Dermis blood vessel endothelial cell (primary cell): ENCODE measurements at regions not wholly inside any gene's neighbourhood (a gene's known extent, or its start where the extent isn't known, plus 50 kb on each side); places are given as distances from the start of the nearest gene placed in this dataset.

ENCODE experiments used
- DNase-seq: peaks from one replicate; pipeline ENCODE4 v3.0.0; 2010

GRCh38 chr6:84461461-84461860 lies 234.0 kb upstream of the CEP162 start:
- no peak for DNase-seq

DNA sequence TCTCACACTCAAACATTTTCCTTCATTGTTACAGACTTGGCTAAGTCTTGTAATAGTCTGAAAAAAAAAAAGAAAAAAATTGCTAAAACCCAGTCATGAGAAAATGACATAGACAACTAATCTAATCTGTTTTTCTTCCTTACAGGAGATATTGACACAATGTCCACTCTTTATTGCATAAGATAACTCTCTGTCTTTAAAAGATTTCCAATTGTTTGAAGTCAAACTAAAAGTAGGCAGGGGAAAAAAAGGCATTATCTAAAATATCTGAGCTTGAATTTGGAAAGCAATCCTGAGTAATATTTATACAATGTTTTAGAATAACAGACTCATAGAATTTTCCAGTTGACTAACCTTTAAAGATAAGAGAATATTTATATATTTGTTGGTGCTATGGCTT lies 233.0 kb upstream of the CEP162 start:
- DNase-seq: no peak

GRCh38 chr6:84459401-84459800 lies 232.0 kb upstream of the CEP162 start:
- DNase-seq: no peak

DNA sequence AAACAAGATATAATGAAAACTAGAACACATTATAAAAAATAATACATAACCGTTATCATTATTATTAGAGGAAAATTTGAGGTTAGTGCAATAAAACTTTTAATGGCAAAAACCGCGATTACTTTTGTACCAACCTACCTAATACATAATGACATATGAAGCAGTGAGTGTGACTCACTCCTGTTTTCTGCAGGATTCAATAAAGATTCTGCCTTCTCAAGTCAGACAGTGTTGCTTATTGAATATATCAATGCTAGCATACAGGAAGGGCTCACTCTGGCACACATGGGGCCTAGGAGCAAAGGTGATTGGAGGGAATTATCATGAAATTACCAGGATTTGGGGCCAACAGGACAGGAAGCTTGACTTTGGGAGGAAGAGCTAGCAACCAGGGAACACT lies 230.8 kb upstream of the CEP162 start:
- no peak for DNase-seq

DNA sequence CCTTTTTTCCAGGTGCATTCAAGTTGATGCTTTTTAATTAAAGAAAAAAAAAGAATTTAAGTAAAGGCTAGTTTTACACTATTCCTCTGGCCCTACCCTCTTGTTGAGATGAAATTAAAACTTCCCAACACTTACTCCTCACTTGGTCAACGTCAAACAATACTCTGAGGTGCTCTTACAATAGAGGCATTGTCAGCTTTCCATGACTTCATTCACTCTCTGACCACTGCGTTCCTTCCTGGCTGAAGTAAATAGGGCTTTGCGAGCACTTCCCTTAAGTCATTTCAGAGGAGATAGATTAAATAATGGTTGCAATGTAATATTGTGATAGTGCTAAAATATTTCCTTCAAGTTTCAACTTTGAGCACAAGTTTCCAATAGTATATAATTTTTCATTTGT lies 229.8 kb upstream of the CEP162 start:
- peak; percentile 64 for DNase-seq

DNA sequence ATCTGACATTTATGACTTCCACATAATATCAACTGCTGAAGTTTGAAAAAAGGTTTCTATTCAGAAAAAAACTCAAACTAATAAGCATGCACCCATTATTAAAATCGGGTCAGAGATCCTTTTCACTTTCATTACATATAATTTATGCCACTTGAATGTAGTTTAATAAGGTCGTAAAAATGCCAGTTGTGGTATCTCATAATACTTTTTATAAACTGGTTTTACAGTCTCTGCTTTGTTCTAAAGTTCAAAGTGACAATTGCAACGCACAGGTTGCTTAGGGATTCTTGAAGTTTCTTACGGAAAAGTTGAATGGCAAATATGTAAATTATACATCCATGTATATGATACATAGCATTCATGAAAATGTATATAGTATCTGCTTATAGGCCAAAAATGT lies 229.4 kb upstream of the CEP162 start:
- DNase-seq: no peak

DNA sequence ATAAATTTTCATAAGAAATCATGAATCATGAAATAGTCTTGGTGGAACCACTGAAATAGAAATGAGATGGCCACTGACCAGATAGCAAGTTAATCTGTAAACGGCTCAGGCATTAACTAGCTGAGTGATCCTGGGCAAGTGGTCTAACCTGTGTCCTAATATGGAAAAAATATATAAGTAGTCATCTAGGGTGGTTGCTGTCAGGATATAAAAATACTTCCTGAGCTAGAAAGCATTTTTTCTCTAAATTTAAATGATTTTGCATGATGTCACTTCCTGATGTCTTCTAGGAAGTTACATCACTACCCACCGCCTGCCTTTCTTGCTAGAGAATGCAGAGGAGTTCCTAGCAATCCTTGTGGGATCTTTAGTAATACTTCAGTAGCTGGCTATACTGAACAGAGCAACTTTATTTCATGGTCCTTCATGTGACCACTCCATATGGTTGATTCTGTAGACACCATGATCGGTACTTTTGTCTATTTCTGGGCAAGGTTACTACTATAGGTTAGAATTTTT lies 228.1 kb upstream of the CEP162 start:
- DNase-seq: peak; percentile 11

DNA sequence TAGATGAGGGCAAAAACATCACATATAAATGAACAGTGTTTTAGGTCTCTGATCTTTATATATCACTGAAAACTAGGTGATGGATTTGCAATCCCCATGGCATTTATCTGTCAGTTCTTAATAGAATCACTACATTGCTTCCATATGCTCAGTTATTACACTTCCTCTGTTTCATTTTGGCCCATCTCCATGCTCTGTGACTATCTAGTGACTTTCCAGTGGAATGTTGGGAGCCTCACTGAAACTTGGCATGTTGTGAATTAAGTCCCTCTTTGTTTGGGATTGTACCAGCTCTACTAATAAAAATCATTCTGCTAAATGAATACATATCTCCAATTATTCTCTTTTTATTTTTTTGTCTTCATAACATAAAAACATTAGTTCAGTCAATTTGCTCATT lies 226.1 kb upstream of the CEP162 start:
- no peak for DNase-seq

DNA sequence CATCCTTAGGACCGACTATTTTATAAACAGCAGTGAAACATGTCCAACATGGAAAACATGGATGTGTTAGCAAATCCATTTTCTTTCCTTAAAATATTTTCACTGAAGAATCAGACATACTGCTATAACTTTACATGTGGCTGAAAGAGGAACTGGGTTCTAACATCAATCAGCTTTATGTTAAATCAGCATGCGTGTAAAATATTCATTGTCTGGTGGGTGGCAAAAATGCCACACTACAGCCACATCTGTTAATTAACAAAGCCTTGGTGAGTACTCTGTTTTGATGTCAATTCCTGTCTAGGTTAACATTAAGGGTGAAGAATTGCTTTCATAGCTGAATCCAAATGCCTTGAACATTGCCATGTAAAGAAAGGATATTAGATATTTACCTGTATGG lies 222.6 kb upstream of the CEP162 start:
- no peak for DNase-seq

GRCh38 chr6:84449220-84449619 lies 221.8 kb upstream of the CEP162 start:
- peak; percentile 29 for DNase-seq

DNA sequence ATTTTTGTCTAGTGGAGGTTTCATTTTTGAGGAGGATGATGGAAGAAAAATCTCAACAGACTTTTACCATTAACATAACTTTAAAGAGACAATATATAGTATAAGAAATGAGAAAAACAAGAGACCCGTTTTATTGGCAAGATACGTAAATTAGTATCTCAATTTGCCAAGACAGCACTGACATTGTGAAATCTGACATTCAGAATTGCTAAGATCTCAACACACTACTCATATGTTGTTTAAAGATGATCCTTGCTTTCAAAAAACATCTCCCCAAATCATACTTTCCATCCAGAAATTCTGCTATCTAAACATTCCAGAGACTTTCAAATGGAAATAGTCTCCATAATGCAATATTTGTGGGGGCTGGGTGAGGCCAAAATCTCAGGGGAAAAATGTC lies 220.9 kb upstream of the CEP162 start:
- DNase-seq: no peak

DNA sequence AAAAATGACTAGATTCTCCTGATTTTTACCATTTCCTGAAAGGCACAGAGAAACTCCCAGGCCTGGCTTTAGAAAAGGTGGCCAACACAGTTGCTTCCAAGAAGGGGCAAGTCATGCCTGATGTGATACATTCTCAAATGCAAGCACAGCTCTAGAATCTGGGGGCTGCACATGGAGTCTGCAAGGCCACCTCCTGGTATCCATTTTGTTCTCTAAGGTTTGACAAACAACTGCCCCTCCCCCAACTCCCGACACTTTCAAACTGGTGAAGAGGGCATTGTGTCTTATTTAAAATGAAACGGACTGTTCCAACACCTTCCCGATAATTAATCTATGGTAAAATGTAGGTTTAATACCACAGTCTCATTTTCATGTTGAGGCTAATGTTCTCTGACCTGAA lies 220.2 kb upstream of the CEP162 start:
- DNase-seq: no peak

DNA sequence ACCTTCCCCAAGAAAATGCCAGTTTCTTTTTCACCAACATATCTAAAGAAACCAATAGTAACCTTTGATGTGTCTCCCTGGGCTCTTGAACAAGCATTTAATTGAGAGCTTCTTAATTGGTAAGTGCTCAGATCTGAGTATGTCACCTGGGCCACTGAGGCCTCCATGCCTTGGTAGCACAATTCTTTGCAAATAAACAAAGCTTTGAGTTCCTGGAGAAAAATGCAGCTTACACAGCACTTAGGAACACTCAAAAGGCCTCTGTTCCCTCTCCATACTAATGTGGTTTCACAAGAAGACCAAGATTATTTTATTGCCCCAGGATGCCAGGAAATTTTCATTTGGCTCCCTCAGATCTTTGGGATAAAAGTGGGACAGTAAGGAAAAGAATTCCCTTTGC lies 217.6 kb upstream of the CEP162 start:
- no peak for DNase-seq

GRCh38 chr6:84442208-84442607 lies 214.8 kb upstream of the CEP162 start:
- no peak for DNase-seq

DNA sequence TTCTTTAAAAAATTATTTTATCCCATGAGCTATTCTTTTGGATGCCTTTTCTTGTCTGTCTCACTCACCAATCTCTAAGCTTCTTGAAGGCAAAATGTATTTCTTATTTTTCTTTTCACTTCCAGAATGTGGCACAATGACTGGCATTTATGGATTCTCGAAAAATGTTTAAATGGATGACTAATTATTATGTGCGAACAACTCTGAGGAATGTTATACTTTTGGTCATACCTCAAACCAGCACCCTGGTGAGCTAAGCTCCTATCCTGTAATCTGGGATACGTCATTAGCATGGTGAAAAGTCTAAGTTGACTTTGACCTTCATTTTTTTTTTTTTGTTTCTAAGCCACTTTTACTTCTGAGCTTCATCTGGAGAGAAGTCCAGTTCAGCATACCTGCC lies 214.0 kb upstream of the CEP162 start:
- no peak for DNase-seq

DNA sequence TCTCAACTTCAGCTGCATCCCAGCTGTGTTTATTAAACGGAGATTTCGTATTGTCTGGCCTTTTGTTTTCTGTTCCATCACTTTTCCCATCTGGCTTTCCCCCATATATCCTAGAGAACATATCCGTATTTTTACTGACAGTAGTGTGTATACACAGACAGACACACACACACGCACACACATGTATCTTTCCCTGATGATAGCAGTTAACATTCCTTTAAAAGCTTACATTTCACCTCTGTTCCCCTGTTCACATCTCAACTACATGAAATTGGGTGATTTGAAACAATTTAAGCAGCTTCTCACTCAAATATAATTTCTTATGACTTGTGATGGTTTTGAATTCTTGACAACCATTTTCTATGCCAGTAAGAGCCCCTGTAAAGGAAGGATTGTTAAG lies 207.1 kb upstream of the CEP162 start:
- DNase-seq: no peak

DNA sequence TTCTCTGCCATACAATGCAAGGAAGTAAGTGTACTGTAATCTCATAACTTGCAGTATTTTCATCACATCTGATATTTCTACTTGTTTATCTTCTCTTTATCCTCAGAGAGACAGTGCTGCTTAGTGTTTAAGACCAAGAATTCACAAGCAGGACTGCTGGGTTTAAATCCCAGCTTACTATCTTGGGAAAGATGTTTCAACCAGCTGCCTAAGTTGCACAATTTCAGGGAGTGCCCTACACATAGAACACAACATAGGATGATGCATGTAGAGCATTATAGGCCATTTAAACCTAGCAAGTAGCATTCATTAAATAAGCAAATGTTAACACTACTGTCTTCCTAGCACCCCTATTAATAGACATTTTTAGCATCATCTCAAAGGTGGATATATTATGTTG lies 205.2 kb upstream of the CEP162 start:
- no peak for DNase-seq

DNA sequence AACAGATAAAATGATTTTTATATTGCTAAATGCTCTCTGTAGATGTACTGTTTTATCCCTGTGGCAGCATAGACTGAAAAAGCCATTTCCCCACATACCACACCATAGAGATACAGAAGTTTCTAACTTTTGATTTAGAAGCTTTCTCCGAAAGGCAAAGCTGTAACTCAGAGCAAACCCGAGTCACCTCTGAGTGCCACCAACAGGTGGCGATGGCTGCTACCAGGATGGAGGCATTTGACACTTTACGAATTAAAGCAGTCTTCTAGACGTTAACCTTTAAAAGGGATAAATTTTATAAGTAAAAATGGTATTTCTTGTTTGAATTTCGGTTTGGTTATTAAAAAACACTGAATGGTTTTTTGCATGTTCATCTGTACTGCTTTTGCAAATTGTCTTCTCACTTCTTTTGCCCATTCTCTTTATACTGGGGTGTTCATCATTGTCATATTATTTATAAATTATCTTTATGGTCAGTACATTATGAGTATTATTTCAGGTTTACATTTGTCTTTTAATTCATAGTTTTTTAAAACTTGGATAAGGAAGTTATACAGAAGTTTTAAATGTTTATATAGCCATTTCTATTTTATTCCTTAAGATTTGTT lies 201.0 kb upstream of the CEP162 start:
- peak; percentile 83 for DNase-seq

- DNase-seq: peak; percentile 7
Measured at GRCh38 chr6:84425971-84426705, 198.7 kb upstream of the CEP162 start.

DNA sequence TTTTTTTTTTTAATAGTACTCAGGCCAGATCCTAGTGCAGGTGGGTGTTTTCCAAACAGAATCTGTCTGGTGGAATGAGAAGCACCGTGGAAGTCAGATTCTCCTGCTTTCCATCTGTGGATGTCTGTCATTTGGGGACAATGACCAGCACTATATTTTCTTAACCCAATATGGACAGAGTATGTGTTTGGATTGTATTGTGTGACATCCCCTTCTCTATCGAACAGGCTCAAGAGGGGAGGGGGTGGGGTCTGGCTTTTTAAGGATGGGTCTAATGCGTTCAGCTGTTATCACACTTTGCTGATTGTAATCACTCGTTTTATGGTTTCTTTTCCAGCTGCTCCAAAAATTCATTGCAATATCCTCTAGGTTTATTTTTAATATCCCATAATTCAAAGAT lies 197.5 kb upstream of the CEP162 start:
- DNase-seq: no peak

DNA sequence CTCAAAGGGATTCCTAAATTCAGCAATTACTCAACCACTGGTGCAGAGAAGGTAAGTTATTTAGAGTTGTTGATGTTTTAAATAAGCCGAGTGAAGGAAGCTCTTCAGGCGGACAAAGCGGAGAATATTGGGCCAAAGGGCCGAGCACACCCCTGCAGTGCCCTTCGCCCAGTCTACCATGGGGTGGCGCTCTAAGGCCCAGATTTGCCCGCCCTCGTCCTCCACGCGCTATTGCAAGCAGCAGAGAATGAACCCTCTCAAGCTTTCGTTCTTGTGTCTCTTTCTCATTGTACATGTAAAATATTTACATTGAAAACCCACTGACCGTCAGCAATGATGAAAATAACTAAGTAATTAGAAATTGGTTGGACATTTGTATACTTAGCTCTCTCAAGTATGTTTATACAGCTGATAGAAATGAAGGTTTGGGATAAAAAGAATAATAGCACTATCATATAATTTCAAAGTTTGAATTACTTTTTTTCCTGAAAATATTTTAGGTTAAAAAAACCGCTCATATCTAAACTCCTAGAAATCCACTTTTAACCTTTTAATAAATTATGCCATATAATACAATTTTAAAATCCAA lies 195.0 kb upstream of the CEP162 start:
- peak; percentile 81 for DNase-seq

DNA sequence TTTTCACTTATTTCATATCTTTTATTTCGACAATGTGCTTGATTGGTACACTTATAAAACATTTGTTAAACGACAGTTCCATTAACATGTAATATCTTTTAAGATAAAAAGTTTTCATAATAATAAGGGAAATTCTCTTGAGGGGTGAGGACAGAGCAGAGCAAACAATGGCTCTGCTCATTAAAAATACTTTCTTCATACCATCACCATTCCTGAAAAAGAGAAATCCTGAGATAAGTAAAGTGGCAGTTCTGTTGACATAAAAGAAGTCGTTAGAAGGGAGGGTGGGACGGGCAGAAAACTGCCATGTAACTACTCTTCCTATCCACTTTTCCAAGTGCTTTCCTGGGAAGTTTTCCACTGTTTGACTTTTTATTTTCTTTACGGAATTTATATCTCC lies 193.6 kb upstream of the CEP162 start:
- DNase-seq: no peak

GRCh38 chr6:84417260-84417659 lies 189.8 kb upstream of the CEP162 start:
- DNase-seq: no peak

- no peak for DNase-seq
Measured at GRCh38 chr6:84416043-84416657, 188.7 kb upstream of the CEP162 start.
